UCSD-AML1 (cell line): ENCODE measurements at regions not wholly inside any gene's neighbourhood (a gene's known extent, or its start where the extent isn't known, plus 50 kb on each side); places are given as distances from the start of the nearest gene placed in this dataset.
A peak's percentile ranks its signal among the peaks of the same experiment; 100 is the strongest.

ENCODE experiments used
- DNase-seq: peaks from one replicate; lab custom pipeline; 2025; ENCODE audit not compliant: unreplicated experiment; lab: John Stamatoyannopoulos, UW

DNA sequence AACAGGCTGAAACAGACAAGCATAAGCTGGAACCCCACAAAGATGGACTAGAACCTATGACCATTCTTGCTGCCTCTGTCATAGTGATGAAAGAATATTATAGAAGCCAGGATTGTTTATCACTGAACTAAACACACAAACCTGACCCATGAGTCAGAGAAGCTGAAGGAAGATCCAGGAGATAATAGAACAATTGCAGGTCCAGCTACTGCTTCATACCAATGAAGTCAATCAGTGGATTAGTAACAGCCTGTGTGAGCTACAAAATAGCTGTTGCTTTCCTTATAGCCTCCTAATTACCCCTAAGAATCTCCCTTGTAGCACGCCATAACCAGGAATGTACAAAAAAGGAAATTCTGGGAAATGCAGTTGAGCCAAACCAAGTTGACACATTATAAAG, 459.9 kb upstream of the ZNF462 start:
- DNase-seq: no peak

DNA sequence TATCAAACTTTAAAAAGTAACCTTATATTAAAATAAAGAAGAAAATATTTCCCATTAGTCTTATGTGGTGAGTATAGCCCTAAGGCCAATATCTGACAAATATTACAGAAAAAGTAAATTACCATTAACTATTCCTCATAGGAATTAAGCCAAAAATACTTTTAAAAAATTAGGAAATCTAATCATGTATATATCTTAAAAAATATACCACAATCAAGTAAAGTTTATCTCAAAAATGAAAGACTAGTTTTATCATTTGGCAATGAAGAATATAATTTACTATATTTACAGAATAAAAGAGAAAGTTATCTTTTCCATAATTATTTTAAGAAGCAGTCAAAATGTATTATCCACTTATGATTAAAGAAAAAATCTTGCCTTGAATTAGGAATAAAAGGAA, 458.8 kb upstream of the ZNF462 start:
- no peak for DNase-seq

DNA sequence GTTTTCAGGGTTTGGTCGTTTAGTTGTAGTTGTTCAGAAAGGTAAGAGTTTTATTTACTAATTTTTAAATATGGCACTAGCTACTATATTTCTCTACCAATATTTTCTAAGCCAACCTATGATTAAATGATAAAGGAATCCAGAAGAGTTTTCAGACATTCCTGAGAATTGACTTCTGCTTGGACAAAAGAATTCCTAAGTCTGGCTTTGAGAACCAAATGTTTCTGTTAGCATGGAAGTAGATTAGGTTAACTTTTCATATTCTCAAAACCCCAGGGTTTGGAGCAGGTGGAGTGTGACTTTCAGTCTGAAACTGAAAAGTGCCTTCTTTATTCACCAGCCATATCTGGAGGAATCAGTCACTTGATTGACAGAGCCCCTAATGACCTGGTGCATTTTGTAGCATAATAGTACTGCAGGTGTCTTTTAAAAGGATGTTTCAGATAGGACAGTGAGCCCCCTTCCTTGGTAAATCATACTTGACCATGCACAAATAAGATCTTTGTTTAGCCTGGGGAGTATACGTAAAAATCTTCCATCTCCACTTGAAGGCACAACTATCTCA, 457.0 kb upstream of the ZNF462 start:
- DNase-seq: no peak

DNA sequence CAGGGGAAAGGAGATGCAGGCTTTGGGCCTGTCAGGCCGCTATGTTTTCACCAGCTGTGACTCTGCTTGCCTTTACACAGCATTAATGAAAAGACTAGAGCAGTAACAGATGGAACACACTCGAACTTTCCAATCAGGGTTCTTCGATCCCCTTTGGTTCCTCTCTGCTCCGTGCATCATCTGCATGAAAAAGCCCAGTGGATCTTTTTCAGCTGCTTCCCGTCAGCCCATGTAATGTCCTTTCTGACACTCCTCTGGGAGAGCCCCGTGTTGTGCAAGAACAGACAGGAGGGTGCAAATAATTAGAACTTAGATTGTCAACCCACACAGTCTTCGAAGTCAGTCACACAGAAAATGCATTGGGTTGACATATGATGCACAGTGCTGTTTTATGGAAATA, 448.9 kb upstream of the ZNF462 start:
- no peak for DNase-seq

DNA sequence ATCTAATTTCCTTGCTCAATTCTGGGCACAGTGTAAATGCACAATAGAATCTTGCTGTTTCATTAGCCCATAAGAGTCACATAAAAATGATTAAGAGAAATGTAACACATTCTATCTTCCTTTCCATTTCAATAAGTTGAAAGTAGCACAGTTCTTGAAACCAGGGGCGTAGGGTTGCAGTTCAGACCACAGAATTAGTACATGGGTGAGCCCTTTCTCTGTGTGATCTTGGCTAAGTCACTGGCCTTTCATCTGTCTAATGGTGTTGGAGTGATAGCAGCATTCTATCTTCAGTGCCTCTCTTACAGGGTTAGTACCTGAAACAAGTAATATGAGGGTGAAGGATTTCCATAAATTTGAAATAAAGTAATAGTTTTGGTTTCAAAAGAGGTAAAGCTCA, 445.3 kb upstream of the ZNF462 start:
- no peak for DNase-seq

DNA sequence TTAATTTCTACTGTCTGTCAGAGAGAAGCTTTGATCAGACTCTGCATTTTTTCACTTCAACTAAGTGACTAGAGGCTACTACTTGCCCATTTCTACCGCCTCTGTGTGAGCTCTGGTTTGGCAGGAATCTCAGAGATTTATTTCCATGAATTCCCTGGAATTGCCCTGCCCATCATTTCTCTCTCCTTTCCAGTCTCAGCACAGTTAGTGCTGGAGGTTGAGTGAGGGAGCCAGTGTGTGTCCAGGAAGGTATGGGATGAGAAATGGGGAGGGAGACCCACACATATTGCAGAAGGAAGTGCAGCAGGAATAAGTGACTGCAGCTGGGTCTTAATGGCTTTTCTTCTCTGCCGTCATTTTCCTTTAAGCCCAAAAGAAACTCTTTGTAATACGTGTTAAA, 443.1 kb upstream of the ZNF462 start:
- DNase-seq: no peak

DNA sequence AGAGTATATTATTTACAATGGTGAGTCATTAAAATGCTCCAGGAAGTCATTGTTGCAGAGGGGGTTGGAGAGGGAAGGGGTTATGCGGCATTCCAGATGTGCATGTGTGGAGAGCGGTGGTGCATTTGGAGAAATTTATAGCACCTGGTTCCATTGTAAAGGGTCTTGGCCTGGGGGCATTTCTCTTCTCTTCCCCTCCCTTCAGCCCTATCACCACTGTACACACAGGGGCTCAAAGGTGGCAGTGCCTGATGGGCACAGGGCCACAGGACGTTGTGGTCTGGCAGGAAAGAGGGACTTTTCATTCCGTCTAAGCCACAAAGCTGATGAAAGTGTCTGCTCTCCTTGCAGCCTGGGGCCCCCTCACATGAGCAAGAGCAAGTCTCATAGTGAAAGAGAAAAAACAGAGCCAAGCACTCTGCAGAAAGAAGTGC, 442.4 kb upstream of the ZNF462 start:
- peak; percentile 81 for DNase-seq

DNA sequence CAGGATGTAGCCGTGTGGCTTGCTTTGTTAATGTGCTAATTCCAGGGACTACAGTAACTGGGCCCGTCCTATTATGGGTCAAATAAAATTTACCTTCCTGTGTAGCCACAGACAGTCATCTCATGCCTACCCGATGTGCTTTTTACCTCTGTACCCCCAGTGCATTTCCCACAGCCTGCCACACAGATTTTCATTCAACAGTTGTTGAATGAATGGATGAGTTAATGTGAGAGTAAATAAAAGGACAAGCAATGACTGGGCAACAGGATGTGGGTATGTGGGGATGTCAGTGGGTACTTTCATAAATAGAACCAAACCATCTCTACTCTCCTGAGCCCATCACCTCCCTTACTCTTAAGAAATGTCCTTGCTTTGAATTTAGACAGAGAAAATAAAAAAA, 441.2 kb upstream of the ZNF462 start:
- no peak for DNase-seq

DNA sequence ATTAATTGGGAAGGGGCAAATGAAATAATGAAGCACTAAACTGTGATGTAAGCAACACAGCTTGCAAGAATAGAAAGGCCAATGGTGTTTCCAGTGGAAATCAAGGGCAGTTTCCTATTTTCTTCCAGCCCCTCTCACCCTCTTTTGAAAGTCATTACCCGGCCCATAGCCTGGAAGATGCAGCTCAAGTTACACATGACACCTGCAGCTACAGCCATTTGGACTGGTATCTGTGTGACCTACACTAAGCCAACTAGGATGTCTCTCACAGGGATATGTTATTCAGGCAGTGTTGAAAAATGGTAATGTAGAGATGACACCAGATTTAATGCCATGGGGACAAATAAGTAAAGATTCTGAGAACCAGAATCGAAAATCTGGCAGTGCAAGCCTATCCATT, 439.4 kb upstream of the ZNF462 start:
- DNase-seq: no peak

DNA sequence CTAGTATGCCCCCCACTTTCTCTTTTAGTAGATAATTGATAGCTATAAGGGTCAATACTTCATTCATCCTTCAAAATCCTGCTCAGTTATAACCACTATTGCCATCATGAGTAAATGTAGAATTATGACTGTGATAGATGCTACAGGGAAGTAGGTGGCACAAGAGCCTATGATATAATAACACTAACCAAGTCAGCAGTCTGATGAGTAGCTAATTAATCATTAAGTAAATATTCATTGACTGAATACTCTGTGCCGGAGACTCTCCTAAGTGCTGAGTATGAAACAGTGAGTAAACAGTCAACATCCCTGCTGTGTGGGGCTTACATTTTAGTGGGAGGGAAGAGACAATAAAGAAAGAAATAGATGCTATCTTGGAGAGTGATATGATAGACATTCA, 430.3 kb upstream of the ZNF462 start:
- DNase-seq: no peak

DNA sequence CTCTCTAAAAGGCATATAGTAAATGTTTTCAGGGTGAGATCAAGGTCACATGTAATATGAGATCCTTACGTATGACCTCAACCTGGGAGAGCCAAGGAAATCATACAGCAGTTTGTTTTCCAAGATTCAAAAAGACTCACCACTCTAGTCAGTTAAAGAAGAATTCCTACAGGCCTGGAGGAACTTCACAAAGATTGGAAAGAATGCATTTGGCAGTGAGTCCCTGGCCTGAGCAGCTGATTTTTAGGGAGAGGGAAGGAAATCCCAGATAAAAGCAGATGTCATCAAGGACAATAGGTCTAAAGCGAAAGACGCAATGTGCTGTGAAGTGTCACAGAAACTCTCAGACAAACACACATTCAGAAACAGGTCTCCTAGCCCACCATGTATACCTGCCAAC, 424.0 kb upstream of the ZNF462 start:
- DNase-seq: no peak

DNA sequence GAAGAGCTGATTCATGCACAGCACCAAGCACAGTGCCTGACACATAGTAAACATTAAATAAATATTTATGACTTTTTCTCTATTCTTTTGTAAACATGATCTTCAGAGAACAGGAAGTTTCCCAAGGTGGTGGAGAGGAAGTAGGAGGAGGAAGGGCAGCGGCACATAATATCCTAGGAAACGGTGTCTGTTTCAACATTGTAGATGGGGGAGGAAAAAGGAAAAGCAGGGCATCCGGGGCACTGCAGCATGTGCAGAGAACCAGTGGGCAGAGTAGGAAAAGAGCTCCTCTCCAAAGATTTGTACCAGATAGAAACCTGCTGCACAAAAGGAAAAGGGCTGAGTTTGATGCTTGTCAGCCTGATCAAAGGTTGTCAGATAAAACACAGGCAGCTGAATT, 421.7 kb upstream of the ZNF462 start:
- no peak for DNase-seq

DNA sequence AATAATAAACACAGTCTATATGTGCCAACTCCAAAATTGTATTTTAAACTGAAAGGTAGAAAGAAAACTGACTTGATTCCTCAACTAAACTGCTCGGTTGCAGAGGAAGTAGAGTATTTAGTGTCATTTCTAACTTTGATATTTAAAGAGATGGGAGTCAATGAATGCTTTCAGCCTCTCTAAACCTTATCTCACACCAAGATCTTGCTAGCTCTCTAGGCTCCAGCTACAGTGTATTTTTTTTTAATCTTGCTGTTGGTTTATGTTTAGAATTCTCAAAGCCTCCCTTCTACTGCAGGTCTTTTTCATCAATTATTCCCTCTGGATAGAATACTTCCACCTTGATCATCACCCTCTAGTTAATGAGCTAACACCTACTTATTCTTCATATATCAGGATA, 419.4 kb upstream of the ZNF462 start:
- DNase-seq: no peak

DNA sequence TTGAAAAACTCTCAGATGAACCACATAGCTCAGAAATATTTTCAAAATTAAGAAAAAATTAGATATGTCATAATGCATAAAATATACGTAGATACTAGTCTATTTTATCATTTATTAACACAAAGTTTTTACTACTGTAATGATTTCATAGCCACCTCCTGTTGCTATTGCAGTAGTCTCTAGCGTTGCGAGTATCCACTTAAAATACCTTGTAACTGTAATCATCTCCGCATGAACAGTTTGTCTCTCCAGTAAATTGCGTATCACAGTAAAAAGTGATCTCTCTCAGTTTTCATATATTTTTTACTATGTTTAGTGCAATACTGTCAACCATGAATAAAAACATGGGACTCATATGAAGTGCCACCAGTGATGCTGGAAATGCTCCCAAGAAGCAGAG, 417.9 kb upstream of the ZNF462 start:
- DNase-seq: no peak

DNA sequence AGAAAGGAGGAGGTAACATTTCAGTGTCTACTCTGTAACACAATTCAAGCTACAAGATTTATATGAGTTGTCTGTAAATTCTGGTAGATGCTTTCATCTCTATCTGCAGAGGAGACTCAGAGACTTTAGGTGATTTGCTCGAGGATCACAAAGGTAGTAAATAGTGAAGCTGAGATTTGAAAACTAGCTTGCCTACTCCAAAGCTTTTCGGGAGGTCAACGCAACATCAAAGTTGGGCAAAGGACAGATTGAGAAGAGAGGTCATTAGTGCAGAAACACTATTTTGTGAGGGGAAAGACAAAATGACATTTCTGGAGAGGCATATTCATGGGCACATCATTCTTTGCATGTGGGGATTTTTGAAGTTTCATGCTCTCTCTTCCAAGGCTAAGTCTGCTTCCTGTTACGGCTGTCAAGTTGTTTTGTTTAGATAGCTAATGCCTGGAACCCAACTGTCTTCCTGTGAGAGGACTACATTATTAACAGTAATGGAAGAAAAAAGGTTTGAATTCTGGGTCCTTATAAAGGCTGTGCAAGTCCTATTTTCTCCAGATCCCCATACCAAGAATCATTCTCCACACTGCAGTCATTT, 413.5 kb upstream of the ZNF462 start:
- DNase-seq: no peak

DNA sequence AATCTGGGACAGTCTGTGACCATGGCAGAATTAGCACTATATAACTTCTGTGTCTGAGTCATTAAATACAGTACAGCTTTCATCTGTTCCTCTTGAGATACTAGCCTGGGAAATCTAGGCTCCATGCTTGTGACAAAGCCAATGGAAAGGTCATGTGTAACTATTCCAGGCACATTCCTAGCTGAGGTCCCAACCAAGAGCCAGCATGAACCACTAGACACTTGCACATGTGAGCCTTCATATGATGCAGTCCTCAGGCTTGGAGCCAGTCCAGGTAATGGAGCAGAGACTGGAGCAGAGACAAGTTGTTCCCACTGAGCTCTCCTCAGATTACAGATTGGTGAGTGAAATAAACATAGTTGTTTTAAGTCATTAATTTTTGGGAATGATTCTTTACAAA, 412.4 kb upstream of the ZNF462 start:
- DNase-seq: no peak

DNA sequence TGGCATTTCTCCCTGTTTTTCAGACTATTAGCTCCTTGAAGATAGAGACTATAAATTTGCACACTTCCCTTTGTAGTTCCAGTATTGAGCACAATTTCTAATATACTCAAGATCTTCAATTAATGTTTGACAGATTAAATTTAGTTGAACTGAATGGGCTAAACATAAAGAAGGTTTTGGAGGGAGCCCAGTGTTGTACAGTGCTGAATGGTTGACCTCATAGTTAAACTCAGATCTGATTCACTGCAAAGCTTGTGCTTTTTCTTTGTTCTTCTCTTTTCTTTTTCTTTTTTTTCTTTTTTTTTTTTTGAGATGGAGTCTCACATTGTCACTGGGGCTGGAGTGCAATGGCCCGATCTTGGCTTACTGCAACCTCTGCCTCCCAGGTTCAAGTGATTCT, 411.7 kb upstream of the ZNF462 start:
- no peak for DNase-seq

DNA sequence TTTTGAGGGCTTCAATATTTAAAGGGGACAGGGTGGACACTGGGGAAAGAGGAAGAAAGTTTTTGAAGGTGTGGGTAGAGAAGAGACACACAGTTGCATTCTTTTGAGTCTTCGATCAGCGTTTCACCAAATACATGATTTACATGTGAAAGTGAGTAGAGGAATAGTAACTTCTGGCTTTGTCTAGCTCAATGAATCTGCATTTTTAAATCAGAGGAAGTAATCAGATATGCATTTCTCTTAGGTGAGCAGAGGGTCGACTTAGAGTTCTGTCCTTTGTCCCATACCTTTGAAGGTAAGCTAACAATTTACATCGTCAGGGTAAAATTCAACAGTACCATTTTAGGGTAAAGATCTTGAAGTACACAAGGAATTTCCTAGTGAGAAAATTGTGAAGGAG, 406.4 kb upstream of the ZNF462 start:
- DNase-seq: no peak

DNA sequence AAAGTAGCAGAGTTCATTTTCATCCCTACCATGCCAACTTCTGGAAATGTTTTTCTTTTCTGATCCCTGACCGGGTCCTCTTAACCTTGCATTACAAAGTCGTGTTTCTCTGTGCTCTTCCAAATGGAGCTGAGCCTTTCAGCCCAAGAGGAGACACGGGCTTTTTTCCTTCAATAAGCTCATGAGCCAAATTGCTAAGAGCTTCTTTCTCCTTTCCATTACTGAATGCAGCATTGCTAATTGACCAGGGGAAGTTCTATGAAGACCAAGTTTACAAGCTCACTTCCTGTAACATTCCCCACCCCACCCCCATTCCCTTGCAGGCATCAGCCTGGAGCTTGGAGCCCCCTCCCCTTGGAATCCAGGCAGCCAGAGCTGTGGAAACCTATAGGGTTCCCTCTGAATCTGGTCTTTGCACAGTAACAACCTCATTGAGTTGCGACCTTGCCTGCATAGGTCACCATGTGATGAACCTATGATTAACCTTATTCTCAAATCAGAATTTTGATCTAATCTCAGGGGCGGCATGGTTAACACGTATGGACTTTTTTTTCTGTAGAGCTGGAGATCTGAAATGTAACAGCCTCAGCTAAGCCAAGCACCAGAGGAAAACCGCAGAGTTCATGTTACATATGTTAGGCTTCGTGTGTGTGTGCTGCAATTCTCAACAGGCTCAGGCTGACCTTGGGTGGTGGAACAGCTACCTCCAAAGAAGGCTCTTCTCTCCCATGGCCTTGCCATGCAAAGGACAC, 395.7 kb upstream of the ZNF462 start:
- DNase-seq: no peak

DNA sequence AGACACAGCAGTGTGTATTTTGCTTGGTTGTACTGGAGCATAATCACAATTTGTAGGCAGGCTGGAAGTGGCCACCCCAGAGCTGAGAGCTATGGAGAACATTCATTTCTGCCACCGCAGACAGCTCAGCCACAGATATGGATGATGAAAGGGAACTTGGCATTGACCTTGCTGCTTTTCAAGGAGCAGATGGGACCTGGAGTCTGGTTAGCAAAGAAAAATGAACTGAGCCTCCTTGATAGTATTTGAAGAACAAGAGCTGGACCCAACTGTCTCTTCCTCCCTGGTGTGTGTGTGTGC, 395.2 kb upstream of the ZNF462 start:
- no peak for DNase-seq

DNA sequence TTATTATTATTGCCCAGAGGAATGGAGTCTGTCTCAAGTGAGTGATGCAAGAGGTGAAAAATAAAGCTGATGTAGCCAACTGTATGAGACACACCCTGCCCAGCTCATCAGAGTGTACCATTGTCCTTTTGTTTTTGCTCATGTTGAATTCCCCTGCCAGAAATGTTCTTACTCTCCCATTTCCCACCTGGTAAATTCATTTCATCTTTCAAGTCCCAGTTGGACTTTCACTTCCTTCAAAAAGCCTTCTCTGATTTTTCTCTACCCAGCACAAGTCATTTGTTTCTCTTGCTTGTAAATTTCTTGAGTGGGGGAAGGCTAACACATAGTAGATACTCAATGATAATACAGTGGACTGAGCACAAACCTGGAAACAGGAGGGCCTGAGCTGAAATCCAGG, 394.5 kb upstream of the ZNF462 start:
- DNase-seq: no peak

DNA sequence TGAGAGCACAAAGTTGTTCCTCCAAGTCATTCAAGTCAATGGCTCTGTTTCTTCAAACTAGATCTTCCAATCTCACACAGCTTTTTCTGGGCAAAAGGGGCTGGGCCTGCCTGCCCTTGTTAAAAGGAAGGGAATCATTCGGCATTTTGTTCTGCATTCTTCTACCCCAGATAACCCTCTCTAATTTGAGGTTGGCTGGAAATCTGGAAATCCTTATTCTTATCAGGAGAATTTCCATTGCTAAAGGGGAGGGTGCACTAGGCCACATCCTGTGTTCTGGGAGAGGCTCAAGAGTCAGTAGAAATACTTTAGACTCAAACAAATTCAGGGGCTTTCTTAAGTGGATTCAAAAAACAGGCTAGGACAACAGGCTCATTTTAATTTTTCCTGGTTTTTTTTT, 384.7 kb upstream of the ZNF462 start:
- DNase-seq: no peak

DNA sequence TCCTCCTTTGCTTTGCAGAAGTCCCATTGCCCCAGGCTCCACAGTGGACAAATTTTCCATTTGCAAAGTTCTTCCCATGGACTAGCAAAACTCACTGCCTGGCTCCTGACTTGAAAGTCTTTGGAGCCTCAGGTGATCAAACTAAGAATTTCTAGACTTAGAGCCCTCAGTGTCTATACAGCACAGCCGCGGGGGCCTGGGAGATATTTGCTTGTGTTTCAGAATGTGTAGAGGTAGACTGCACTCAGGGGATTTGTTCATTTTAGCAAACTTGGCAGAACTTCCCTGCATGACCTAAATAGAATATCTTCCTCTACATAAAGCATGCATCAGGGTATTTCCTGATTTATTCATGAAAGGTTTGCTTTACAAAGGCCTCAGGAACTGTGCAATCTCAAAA, 384.2 kb upstream of the ZNF462 start:
- DNase-seq: no peak
